Astrocyte of the cerebellum (primary cell): ENCODE measurements at regions not wholly inside any gene's neighbourhood (a gene's known extent, or its start where the extent isn't known, plus 50 kb on each side); places are given as distances from the start of the nearest gene placed in this dataset.

Experiments
- DNase-seq: peaks from one replicate; pipeline ENCODE4 v3.0.0-alpha.2; 2011; ENCODE audit warnings: low read depth
- H3K4me3 ChIP-seq: 2 replicates; pipeline ENCODE4 v1.5.1; 2011; ENCODE audit warnings: mild to moderate bottlenecking, low read depth, low read length, moderate library complexity
- in situ Hi-C: cut with HindIII; loops from 2 replicates; pipeline ENCODE4 v1.10.0; 2017; ENCODE audit warnings: low sequenced_read_pairs
- TF ChIP-seq, protein P1 (sequence below): IDR thresholded peaks from 2 replicates; pipeline ENCODE4 v1.5.1; 2012; ENCODE audit warnings: low read length, low read depth, moderate library complexity, mild to moderate bottlenecking; ENCODE audit errors: missing control alignments

DNA sequence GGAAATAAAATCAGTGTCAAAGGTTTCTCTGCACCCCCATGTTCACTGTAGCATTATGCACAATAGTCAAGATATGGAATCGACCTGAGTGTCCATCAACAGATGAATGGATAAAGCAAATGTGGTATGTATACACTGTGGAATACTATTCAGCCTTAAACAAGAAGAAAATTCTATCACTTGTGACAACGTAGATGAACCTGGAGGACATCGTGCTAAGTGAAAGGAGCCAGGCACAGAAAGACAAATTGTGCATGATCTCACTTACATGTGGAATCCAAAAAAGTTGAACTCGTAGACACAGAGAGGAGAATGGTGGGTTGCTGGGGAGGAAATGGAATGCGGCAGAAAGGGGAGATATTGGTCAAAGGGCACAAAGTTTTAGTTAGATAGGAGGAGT, 136.3 kb upstream of the ESR1 start:
- no peak overlapping the region for H3K4me3 ChIP-seq
- TF ChIP-seq, protein P1, sequence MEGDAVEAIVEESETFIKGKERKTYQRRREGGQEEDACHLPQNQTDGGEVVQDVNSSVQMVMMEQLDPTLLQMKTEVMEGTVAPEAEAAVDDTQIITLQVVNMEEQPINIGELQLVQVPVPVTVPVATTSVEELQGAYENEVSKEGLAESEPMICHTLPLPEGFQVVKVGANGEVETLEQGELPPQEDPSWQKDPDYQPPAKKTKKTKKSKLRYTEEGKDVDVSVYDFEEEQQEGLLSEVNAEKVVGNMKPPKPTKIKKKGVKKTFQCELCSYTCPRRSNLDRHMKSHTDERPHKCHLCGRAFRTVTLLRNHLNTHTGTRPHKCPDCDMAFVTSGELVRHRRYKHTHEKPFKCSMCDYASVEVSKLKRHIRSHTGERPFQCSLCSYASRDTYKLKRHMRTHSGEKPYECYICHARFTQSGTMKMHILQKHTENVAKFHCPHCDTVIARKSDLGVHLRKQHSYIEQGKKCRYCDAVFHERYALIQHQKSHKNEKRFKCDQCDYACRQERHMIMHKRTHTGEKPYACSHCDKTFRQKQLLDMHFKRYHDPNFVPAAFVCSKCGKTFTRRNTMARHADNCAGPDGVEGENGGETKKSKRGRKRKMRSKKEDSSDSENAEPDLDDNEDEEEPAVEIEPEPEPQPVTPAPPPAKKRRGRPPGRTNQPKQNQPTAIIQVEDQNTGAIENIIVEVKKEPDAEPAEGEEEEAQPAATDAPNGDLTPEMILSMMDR, result no peak
- no peak for DNase-seq
- in situ Hi-C loops, result no loop called here

DNA sequence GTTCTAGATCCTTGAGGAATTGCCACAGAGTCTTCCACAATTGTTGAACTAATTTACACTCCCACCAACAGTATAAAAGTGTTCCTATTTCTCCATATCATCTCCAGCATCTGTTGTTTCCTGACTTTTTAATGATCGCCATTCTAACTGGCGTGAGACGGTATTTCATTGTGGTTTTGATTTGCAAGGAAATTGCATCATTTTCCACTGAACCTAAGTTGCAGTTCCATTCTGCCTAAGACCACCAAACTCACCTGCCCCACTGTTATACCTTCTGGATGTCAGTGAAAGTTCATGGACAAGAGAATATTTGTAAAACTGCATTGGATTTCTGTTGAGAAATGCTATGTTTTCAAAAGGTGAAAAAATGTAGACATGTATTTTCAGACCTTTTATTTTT, 132.9 kb upstream of the ESR1 start:
- DNase-seq, result no peak
- in situ Hi-C loops, result no loop called here
- TF ChIP-seq, protein P1, result no peak
- H3K4me3 ChIP-seq, result no peak overlapping the region

DNA sequence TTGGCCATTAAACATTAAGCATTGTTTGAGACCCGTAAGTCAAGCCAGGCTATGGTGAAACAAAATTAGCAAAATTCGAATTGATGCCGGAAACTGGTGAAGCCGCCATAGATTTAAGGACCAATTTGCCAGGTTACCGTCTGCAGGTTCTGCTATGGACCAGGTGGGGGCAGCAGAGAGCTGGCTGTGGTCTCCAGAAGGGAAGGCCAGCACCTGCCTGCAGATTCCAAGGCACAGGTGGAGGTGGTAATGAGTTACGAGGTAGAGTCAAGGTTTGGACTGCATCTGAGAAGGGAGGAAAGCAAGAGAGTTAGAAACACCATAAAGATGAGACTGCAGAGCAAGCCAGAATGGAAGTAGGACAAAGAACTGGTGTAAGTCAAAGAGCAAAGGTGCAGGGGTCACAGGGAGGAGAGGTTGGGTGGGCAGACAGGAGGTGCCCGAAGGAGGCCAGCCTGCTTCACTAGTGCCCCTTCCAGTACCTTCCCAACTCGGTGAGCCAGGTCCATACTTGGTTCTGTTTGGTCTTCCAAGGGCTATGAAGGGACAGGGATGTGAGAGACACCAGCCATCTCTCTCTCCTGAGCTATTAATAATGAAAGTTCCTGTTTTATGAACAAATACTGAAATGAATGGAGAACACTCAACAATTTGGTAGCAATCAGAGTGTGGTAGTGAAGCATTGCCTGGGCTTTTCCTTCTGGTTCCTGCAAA, 131.6 kb upstream of the ESR1 start:
- no peak overlapping the region for H3K4me3 ChIP-seq
- in situ Hi-C loops, result no loop called here
- no peak for DNase-seq
- TF ChIP-seq, protein P1, result peak; percentile 83

DNA sequence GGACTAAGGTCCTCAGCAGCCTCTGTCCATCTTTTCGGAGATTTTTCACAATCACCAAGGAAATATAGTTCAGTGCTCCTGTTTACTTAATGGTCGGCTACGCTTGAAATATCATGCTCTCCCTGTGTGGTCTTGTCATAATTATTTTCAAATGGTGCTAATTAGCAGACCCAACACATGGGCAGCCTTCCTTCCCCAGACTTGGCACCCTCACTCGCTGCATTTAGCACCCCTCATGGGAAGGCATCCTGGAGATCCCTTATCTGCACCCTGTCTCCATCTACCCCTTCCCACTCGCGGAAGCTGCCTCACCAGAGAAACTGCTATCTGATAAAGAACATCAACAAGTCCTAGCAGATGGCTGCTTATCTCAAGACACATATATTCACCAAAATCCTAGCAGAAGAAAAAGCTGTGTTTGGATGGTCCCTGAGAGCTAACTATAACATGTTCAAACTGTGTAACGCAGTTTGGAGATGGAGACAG, 131.0 kb upstream of the ESR1 start:
- in situ Hi-C loops, result no loop called here
- DNase-seq, result no peak
- TF ChIP-seq, protein P1, result no peak
- H3K4me3 ChIP-seq, result no peak overlapping the region

DNA sequence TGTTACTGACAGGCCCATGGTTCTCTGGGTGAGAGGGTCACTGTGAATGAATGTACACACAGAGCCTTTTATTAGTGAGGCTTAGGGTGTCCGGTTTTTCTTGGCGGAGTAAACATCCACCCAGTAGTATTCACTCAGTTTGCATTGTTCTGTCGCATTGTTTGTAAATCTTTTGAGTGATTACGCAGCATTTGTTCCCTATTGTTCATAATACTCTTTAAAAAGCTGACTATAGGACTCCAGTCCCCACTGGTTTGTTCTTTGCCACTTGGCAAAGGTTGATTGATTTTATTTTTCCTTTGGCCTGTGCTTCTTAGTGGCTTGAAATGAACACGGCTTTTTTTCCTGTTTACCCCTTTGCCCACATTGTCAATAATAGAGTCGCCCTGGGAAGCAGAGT, 130.1 kb upstream of the ESR1 start:
- in situ Hi-C loops, result no loop called here
- H3K4me3 ChIP-seq, result no peak overlapping the region
- no peak for DNase-seq
- TF ChIP-seq, protein P1, result no peak

DNA sequence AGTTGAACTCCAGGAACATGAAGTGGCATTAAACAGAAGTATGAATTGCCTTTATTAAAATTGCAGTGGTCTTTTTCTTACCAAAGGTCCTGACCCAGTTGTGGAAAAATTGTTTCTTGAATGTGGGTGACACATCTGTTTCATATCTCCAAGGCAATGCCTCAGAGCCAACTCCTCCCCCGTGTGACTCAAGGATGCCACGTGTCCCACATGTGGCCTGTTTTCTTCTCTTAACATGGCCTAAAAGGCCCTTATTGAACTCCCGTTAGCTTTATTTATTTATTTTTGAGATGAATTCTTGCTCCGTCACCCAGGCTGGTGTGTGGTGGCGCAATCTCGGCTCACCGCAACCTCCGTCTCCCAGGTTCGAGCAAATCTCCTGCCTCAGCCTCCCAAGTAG, 128.4 kb upstream of the ESR1 start:
- DNase-seq, result no peak
- no peak overlapping the region for H3K4me3 ChIP-seq
- in situ Hi-C loops, result no loop called here
- TF ChIP-seq, protein P1, result no peak
